Ectodermal cell (in vitro differentiated cells): ENCODE measurements at regions not wholly inside any gene's neighbourhood (a gene's known extent, or its start where the extent isn't known, plus 50 kb on each side); places are given as distances from the start of the nearest gene placed in this dataset.

Source experiments
- H3K27ac ChIP-seq: 2 replicates; pipeline ENCODE4 v1.7.0; 2013; ENCODE audit warnings: mild to moderate bottlenecking, low read depth, low read length; ENCODE audit not compliant: insufficient read depth, poor library complexity, severe bottlenecking
- H3K27me3 ChIP-seq: 2 replicates; pipeline ENCODE4 v1.7.0; 2013; ENCODE audit warnings: mild to moderate bottlenecking, low read length; ENCODE audit not compliant: insufficient read depth, control insufficient read depth, poor library complexity, severe bottlenecking
- H3K36me3 ChIP-seq: one replicate; pipeline ENCODE4 v1.7.0; 2013; ENCODE audit warnings: low read length; ENCODE audit not compliant: control insufficient read depth, insufficient read depth
- H3K4me1 ChIP-seq: one replicate; pipeline ENCODE4 v1.7.0; 2013; ENCODE audit warnings: low read length; ENCODE audit not compliant: control insufficient read depth, insufficient read depth
- H3K4me3 ChIP-seq: 2 replicates; pipeline ENCODE4 v1.7.0; 2013; ENCODE audit warnings: low read depth, low read length, control low read depth; ENCODE audit not compliant: insufficient read depth
- H3K9me3 ChIP-seq: 2 replicates; pipeline ENCODE4 v1.7.0; 2013; ENCODE audit warnings: mild to moderate bottlenecking, low read length, moderate library complexity; ENCODE audit not compliant: control insufficient read depth
- WGBS, 2 experiments: methylation state at CpG; one replicate each; pipeline ENCODE4 v1.1.7; 2013; ENCODE audit warnings: missing lambda C conversion rate in 2 of 2; 5-methylcytosine and 5-hydroxymethylcytosine counted together

GRCh38 chr11:33559567-33559966 lies 141.1 kb downstream of the C11orf91 start:
- 88% methylated on average over 11 of the region's 11 CpGs for WGBS, 2 experiments
- no peaks in the 10 kb centered on the region for H3K27me3 ChIP-seq
- H3K27ac ChIP-seq = no peak overlapping the region

GRCh38 chr11:33558097-33558496 lies 142.5 kb downstream of the C11orf91 start:
- no peaks in the 10 kb centered on the region for H3K9me3 ChIP-seq
- H3K4me3 ChIP-seq = no peak overlapping the region
- WGBS, 2 experiments = 92% methylated on average over 6 to 7 of the region's 7 CpGs
- H3K36me3 ChIP-seq = no peaks in the 10 kb centered on the region
- no peaks in the 10 kb centered on the region for H3K4me1 ChIP-seq
- H3K27me3 ChIP-seq = no peaks in the 10 kb centered on the region
- no peak overlapping the region for H3K27ac ChIP-seq

More at GRCh38 chr11:33559567-33559966, 141.1 kb downstream of the C11orf91 start:
- Histone ChIP-seq H3K4me3 (no peak overlapping the region), H3K9me3 (no peaks in the 10 kb centered on the region), H3K4me1 (no peaks in the 10 kb centered on the region), H3K36me3 (no peaks in the 10 kb centered on the region)

- no peaks in the 10 kb centered on the region for H3K4me1 ChIP-seq
- H3K9me3 ChIP-seq = no peaks in the 10 kb centered on the region
- 86 to 92% methylated on average over 1 of the region's 1 CpG for WGBS, 2 experiments
- no peaks in the 10 kb centered on the region for H3K36me3 ChIP-seq
- no peak overlapping the region for H3K27ac ChIP-seq
- no peaks in the 10 kb centered on the region for H3K27me3 ChIP-seq
- H3K4me3 ChIP-seq = no peak overlapping the region
Observed at GRCh38 chr11:33557201-33557600, 143.4 kb downstream of the C11orf91 start.

- 95 to 98% methylated on average over 7 of the region's 7 CpGs for WGBS, 2 experiments
- no peaks in the 10 kb centered on the region for H3K4me1 ChIP-seq
- no peaks in the 10 kb centered on the region for H3K36me3 ChIP-seq
- no peak overlapping the region for H3K27ac ChIP-seq
- no peaks in the 10 kb centered on the region for H3K27me3 ChIP-seq
- H3K9me3 ChIP-seq = no peaks in the 10 kb centered on the region
- H3K4me3 ChIP-seq = no peak overlapping the region
Observed at GRCh38 chr11:33554219-33554618, 146.4 kb downstream of the C11orf91 start.

- Histone ChIP-seq H3K27ac (no peak overlapping the region), H3K27me3 (no peaks in the 10 kb centered on the region), H3K9me3 (no peaks in the 10 kb centered on the region), H3K36me3 (no peaks in the 10 kb centered on the region), H3K4me3 (no peak overlapping the region), H3K4me1 (no peaks in the 10 kb centered on the region)
- WGBS, 2 experiments = 87 to 93% methylated on average over 1 of the region's 1 CpG
Observed at GRCh38 chr11:33553486-33553885, 147.1 kb downstream of the C11orf91 start.

GRCh38 chr11:33552756-33553155 lies 147.9 kb downstream of the C11orf91 start:
- no peaks in the 10 kb centered on the region for H3K4me1 ChIP-seq
- H3K9me3 ChIP-seq = no peaks in the 10 kb centered on the region
- 98 to 100% methylated on average over 2 to 3 of the region's 3 CpGs for WGBS, 2 experiments

GRCh38 chr11:33551051-33551450 lies 149.6 kb downstream of the C11orf91 start:
- no peak overlapping the region for H3K27ac ChIP-seq
- WGBS, 2 experiments = 83 to 93% methylated on average over 3 of the region's 3 CpGs
- H3K9me3 ChIP-seq = no peaks in the 10 kb centered on the region
- no peak overlapping the region for H3K4me3 ChIP-seq
- H3K4me1 ChIP-seq = peaks cover 3% of the 10 kb centered on the region
- no peaks in the 10 kb centered on the region for H3K36me3 ChIP-seq
- no peaks in the 10 kb centered on the region for H3K27me3 ChIP-seq

More at GRCh38 chr11:33552756-33553155, 147.9 kb downstream of the C11orf91 start:
- no peaks in the 10 kb centered on the region for H3K36me3 ChIP-seq
- no peak overlapping the region for H3K27ac ChIP-seq
- no peaks in the 10 kb centered on the region for H3K27me3 ChIP-seq
- no peak overlapping the region for H3K4me3 ChIP-seq

- 89 to 98% methylated on average over 6 of the region's 6 CpGs for WGBS, 2 experiments
Observed at GRCh38 chr11:33549483-33549882, 151.1 kb downstream of the C11orf91 start.

GRCh38 chr11:33545931-33546330 lies 154.7 kb downstream of the C11orf91 start:
- H3K27ac ChIP-seq = no peak overlapping the region
- no peaks in the 10 kb centered on the region for H3K36me3 ChIP-seq

More at GRCh38 chr11:33549483-33549882, 151.1 kb downstream of the C11orf91 start:
- Histone ChIP-seq H3K36me3 (no peaks in the 10 kb centered on the region), H3K27me3 (no peaks in the 10 kb centered on the region), H3K4me1 (peaks cover 9% of the 10 kb centered on the region), H3K27ac (no peak overlapping the region), H3K4me3 (no peak overlapping the region), H3K9me3 (no peaks in the 10 kb centered on the region)

GRCh38 chr11:33544593-33545373 lies 155.8 kb downstream of the C11orf91 start:
- Histone ChIP-seq H3K27ac (no peak overlapping the region), H3K4me1 (peaks cover 9% of the 10 kb centered on the region), H3K27me3 (no peaks in the 10 kb centered on the region), H3K36me3 (no peaks in the 10 kb centered on the region), H3K4me3 (no peak overlapping the region), H3K9me3 (no peaks in the 10 kb centered on the region)
- 95% methylated on average over 17 of the region's 17 CpGs for WGBS, 2 experiments

More at GRCh38 chr11:33545931-33546330, 154.7 kb downstream of the C11orf91 start:
- peaks cover 9% of the 10 kb centered on the region for H3K4me1 ChIP-seq
- no peaks in the 10 kb centered on the region for H3K27me3 ChIP-seq
- no peak overlapping the region for H3K4me3 ChIP-seq
- no peaks in the 10 kb centered on the region for H3K9me3 ChIP-seq
